ENCODE measurements at regions not wholly inside any gene's neighbourhood (a gene's known extent, or its start where the extent isn't known, plus 50 kb on each side); places are given as distances from the start of the nearest gene placed in this dataset.
"Not testable (repeated sequence)": the region's sequence is repeated elsewhere in the genome, so short reads cannot be mapped to it uniquely, and the experiment has no call there.

DNA sequence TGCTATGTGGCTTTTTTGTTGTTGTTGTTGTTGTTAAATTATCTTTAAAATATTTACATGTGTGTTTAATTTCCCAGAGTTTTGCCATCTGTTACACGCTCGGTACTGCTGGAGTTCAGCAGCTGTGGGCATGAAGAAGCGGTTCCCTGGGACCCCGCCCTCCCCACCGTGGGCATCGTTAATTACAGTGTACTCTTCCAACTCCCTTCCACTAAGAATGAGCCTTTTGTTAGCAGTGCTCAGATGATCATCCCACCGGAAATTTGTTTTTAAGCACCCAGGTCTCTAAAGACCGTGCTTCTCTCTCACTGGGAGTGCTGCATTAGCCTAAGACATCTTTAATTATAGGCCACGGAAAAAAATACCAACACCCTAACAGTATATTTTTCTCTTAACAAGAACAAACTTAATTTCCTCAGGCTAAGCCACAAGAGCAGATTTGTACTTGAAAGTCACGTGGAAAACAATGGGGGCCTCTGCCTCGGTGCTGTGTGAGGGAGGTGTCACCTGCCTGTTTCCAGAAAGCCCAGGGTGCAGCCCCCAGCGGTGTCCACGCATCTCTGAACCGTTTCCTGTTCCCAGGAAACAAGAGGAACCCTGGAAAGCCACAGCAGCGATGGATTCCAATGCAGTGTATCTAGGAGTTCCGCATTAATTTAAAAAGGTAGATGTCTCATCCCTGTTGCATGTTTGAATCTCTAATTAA, 113.3 kb upstream of the FRMD1 start:
- DNase-seq, result no peak

DNA sequence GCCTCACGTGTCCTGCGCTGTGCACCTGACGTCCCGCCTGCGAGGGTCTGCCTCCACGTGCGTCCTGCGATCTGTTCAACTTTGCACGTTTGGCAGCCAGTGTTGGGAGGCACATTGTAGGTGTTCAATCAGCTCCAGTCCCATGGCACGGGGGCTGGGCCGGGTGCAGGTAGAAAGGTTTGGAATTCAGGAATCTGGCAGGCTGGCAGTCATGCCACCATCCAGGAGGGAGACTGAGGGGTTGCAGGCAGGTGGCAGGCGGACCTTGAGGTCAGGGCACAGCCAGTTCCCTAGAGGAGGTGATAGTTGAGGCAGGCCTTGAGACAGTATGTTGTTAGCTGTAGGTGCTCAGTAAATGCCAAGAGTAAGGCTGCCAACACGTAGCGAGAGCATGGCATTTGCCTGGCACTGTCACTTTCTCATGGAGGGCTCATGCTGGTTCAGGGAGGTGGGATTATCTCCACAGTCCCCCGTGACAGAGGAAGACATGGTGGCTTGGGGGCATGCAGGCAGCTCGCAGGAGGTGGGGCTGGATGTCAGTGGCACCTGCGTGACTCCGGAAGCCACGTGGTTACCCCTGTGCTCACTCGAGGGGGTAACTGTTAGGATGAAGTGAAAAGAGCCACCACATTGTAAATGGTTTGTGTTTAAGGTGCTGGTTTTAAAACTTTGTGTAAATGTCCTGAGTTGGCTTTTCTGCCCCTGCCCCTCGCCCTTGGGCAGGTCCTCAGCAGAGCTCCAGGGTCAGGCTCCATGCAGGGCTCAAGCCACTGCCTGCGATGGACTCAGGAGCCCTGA, 111.8 kb upstream of the FRMD1 start:
- DNase-seq, result no peak

DNA sequence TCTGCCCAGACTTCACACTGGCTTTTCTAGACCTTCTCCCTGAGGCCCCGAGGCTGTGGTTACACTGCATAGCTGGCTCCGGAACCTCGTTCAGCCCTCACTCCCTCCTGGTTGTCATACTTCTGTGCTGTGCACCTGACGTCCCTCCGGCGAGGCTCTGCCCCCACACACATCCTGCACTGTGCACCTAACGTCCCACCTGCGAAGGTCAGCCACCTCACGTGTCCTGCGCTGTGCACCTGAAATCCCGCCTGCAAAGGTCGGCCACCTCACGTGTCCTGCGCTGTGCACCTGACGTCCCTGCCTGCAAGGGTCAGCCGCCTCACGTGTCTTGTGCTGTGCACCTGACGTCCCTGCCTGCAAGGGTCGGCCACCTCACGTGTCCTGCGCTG, 111.0 kb upstream of the FRMD1 start:
- DNase-seq, result no peak

GRCh38 chr6:168189200-168190013, 110.4 kb upstream of the FRMD1 start:
- DNase-seq, result no peak

GRCh38 chr6:168188369-168189199, 109.6 kb upstream of the FRMD1 start:
- no peak for DNase-seq

DNA sequence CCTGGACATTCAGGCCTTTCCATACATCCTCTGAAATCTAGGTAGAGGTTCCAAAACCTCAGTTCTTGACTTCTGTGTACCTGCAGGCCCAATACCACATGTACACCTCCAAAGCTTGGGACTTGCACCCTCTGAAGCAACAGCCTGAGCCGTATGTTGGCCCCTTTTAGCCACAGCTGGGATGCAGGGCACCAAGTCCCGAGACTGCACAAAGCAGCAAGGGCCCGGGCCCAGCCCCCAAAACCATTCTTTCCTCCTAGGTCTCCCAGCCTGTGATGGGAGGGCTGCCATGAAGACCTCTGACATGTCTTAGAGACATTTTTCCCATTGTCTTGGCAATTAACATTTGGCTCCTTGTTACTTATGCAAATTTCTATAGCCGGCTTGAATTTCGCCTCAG, 107.4 kb upstream of the FRMD1 start:
- DNase-seq, result no peak

DNA sequence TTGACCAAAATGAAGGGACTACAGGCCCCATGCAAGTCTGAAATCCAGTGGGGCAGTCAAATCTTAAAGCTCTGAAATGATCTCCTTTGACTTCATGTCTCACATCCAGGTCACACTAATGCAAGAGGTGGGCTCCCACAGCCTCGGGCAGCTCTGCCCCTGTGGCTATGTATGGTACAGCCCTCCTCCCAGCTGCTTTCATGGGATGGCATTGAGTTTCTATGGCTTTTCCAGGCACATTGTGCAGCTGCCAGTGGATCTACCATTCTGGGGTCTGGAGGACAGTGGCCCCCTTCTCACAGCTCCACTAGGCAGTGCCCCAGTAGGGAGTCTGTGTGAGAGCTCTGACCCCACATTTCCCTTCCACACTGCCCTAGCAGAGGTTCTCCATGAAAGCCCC, 107.0 kb upstream of the FRMD1 start:
- not testable (repeated sequence) for DNase-seq

- no peak for DNase-seq
Measured at GRCh38 chr6:168184701-168185100, 105.7 kb upstream of the FRMD1 start.

DNA sequence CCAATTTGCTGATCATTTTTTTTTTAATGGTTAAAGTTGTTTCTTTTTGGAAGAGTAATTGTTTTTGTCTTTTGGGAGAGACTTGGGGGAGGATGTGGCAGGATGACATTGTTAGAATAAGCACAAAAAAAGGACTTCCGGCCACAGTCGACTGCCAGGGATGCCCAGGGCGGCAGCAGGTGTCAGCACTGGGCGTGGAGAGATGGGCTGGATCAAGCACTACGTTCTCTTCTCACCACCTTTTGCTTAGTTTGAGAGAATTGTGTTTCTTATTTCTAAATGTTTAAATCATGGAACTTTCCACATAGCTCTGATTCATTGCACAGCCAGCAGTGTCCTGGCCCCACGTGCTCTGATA, 104.6 kb upstream of the FRMD1 start:
- DNase-seq, result no peak

- DNase-seq, result no peak
Measured at GRCh38 chr6:168182908-168183612, 104.0 kb upstream of the FRMD1 start.

DNA sequence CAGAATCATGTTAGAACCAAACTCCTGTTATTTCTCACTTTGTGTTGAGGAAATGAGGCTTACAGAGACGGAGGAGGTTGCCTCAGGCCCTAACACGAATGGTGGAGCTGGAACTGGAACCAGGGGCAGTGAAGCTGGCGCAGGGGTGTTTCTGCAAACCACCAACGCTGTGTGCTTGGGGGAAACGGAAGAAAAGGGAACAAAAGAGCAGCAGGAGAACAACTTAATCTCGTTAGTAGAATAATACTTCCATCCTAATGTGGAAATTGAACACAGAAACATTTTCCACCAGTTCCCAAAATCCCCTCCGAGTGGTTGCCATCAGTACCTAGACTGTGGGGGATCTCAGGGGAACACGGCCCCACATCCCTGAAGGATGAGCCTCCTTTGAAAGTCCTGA, 103.4 kb upstream of the FRMD1 start:
- DNase-seq, result no peak

GRCh38 chr6:168181876-168182275, 102.9 kb upstream of the FRMD1 start:
- DNase-seq, result no peak

- DNase-seq, result no peak
Measured at GRCh38 chr6:168181316-168181715, 102.3 kb upstream of the FRMD1 start.

GRCh38 chr6:168180548-168181011, 101.6 kb upstream of the FRMD1 start:
- no peak for DNase-seq

GRCh38 chr6:168179702-168180382, 100.8 kb upstream of the FRMD1 start:
- no peak for DNase-seq

- DNase-seq, result no peak
Measured at GRCh38 chr6:168179133-168179532, 100.1 kb upstream of the FRMD1 start.

GRCh38 chr6:168177103-168177891, 98.3 kb upstream of the FRMD1 start:
- no peak for DNase-seq

GRCh38 chr6:168171673-168172353, 92.8 kb upstream of the FRMD1 start:
- DNase-seq, result no peak

- DNase-seq, result no peak
Measured at GRCh38 chr6:168170841-168171601, 92.0 kb upstream of the FRMD1 start.
